NCI-H2196 (cell line): ENCODE measurements at regions not wholly inside any gene's neighbourhood (a gene's known extent, or its start where the extent isn't known, plus 50 kb on each side); places are given as distances from the start of the nearest gene placed in this dataset.

Experiments used
- DNase-seq: peaks from one replicate; lab custom pipeline; 2025; ENCODE audit not compliant: unreplicated experiment; lab: John Stamatoyannopoulos, UW

GRCh38 chr6:164579035-164579434 lies 730.4 kb downstream of the C6orf118 start:
- DNase-seq = no peak

GRCh38 chr6:164578616-164579015 lies 730.8 kb downstream of the C6orf118 start:
- DNase-seq = no peak

GRCh38 chr6:164570801-164571200 lies 738.6 kb downstream of the C6orf118 start:
- DNase-seq = no peak

GRCh38 chr6:164569509-164569908 lies 739.9 kb downstream of the C6orf118 start:
- no peak for DNase-seq

GRCh38 chr6:164563924-164564323 lies 745.5 kb downstream of the C6orf118 start:
- DNase-seq = no peak

- DNase-seq = no peak
These were observed 747.7 kb downstream of the C6orf118 start for GRCh38 chr6:164561656-164562055.

- DNase-seq = no peak
These were observed 754.5 kb downstream of the C6orf118 start for GRCh38 chr6:164554700-164555476.

- DNase-seq = no peak
These were observed 755.2 kb downstream of the C6orf118 start for GRCh38 chr6:164554226-164554625.

- DNase-seq = no peak
These were observed 757.7 kb downstream of the C6orf118 start for GRCh38 chr6:164551706-164552105.

- no peak for DNase-seq
These were observed 762.3 kb downstream of the C6orf118 start for GRCh38 chr6:164547076-164547475.

GRCh38 chr6:164546263-164546662 lies 763.1 kb downstream of the C6orf118 start:
- no peak for DNase-seq

- DNase-seq = no peak
These were observed 775.2 kb downstream of the C6orf118 start for GRCh38 chr6:164534070-164534766.

GRCh38 chr6:164533045-164533362 lies 776.4 kb downstream of the C6orf118 start:
- no peak for DNase-seq

GRCh38 chr6:164532198-164533044 lies 777.0 kb downstream of the C6orf118 start:
- DNase-seq = no peak

- no peak for DNase-seq
These were observed 777.7 kb downstream of the C6orf118 start for GRCh38 chr6:164531736-164532135.

- DNase-seq = no peak
These were observed 780.9 kb downstream of the C6orf118 start for GRCh38 chr6:164528539-164528938.

- no peak for DNase-seq
These were observed 786.2 kb downstream of the C6orf118 start for GRCh38 chr6:164523087-164523654.

- DNase-seq = no peak
These were observed 788.5 kb downstream of the C6orf118 start for GRCh38 chr6:164520916-164521315.

- DNase-seq = no peak
These were observed 802.0 kb downstream of the C6orf118 start for GRCh38 chr6:164507206-164507940.

GRCh38 chr6:164505425-164505824 lies 804.0 kb downstream of the C6orf118 start:
- no peak for DNase-seq

GRCh38 chr6:164502833-164503232 lies 806.6 kb downstream of the C6orf118 start:
- DNase-seq = no peak
